Large intestine (tissue), 3 donors: ENCODE measurements at regions not wholly inside any gene's neighbourhood (a gene's known extent, or its start where the extent isn't known, plus 50 kb on each side); places are given as distances from the start of the nearest gene placed in this dataset.
"Not testable (repeated sequence)": the region's sequence is repeated elsewhere in the genome, so short reads cannot be mapped to it uniquely, and the experiment has no call there.

Experiments used
- DNase-seq, 2 donors: peaks; one replicate each; pipeline versions ENCODE4 v3.0.0 to v3.0.0-alpha.2; 2013
- H3K27ac ChIP-seq: one replicate; pipeline ENCODE4 v1.5.1; 2013; ENCODE audit warnings: low read length
- H3K27me3 ChIP-seq: 2 replicates; pipeline ENCODE4 v1.6.1; 2013; ENCODE audit warnings: low read length; ENCODE audit not compliant: control insufficient read depth, insufficient read depth
- H3K36me3 ChIP-seq: 2 replicates; pipeline ENCODE4 v1.6.1; 2013; ENCODE audit warnings: low read length; ENCODE audit not compliant: control insufficient read depth, insufficient read depth
- H3K4me1 ChIP-seq: one replicate; pipeline ENCODE4 v1.6.1; 2013; ENCODE audit warnings: low read length; ENCODE audit not compliant: control insufficient read depth, insufficient read depth
- H3K4me3 ChIP-seq: one replicate; pipeline ENCODE4 v1.5.1; 2013; ENCODE audit warnings: low read length
- H3K9me3 ChIP-seq: one replicate; pipeline ENCODE4 v1.6.1; 2013; ENCODE audit warnings: mild to moderate bottlenecking, low read depth, low read length, moderate library complexity; ENCODE audit not compliant: control insufficient read depth
- WGBS: methylation state at CpG from one replicate; pipeline ENCODE4 v1.1.5; 2013; ENCODE audit warnings: low lambda C conversion rate; ENCODE audit not compliant: insufficient coverage; 5-methylcytosine and 5-hydroxymethylcytosine counted together

DNA sequence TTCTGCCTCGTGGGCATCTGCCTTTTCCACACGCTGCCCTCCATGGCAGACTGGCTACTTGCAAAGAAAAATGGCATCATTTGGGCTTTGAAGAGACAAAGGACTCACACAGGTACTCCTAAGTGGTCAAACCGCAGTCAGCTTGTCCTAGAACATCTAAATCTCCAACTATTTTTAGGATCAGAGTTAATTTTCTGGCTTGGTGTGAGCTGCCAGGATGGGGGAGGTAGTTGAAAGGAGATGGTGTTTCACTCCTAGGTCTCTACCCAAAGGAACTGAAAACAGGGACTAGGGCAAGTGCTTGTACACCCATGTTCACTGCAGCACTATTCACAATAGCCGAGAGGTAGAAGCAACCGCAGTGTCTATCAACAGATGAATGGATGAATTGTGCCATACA lies 107.9 kb upstream of the ATL2 start:
- no peak for DNase-seq
- Histone ChIP-seq H3K4me3 (no peak overlapping the region), H3K27ac (no peak overlapping the region), H3K27me3 (no peaks in the 10 kb centered on the region), H3K9me3 (peaks cover 7% of the 10 kb centered on the region), H3K36me3 (no peaks in the 10 kb centered on the region), H3K4me1 (peaks cover 5% of the 10 kb centered on the region)
- no CpG with 5 or more reads among the region's 5 CpGs for WGBS

DNA sequence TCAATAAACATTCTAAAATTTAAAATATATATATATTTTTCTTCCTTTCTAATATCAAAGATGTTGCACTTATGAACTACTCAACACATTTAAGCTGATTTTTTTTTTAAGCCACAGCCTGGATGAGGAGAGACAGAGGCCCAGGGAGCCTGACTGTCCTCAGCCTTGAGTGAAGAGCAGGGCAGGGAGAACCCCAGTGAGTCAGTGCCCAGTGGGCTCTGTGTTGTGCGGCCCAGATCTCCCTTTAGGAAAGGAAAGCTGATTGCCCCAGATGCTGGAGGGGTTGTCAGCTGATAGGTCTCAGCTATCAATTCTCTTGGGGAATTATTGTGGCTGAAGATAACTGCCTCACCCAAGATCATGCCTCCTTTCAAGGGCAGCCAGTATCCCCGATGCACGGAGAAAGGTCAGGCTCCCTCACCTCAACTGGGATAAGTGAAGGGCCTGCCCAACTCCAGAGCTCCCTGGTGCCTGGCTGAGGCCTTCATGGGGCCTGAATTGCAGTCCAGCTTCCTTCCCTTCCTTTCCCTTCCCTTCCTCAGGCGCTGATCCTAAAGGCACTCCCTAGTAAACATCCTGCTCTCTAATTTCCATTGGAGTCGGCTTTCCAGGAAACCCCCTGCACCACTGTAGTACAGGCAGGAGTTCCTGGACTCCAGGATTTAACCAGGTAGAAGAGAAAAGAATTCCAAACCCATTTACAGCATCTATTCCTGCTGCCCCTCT lies 106.9 kb upstream of the ATL2 start:
- H3K9me3 ChIP-seq: peaks cover 7% of the 10 kb centered on the region
- WGBS: 67% methylated on average over 1 of the region's 5 CpGs
- peaks cover 5% of the 10 kb centered on the region for H3K4me1 ChIP-seq
- DNase-seq: no peak
- H3K27ac ChIP-seq: no peak overlapping the region
- H3K4me3 ChIP-seq: no peak overlapping the region
- no peaks in the 10 kb centered on the region for H3K27me3 ChIP-seq
- H3K36me3 ChIP-seq: no peaks in the 10 kb centered on the region

DNA sequence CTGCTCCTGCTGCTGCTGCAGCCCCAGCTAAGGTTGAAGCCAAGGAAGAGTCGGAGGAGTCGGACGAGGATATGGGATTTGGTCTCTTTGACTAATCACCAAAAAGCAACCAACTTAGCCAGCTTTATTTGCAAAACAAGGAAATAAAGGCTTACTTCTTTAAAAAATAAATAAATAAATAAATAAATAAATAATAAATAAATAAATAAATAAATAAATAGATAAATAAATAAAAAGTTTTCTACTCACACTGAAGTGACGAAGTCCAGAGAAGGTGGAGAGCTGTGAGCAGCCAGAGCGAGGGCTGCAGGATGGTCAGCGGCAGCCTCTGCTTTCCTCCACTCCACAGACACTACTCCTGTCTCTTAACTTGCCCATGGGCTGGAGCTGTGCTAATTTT lies 105.6 kb upstream of the ATL2 start:
- not testable (repeated sequence) for H3K4me3 ChIP-seq, H3K36me3 ChIP-seq, H3K4me1 ChIP-seq, DNase-seq, H3K27ac ChIP-seq, H3K9me3 ChIP-seq, H3K27me3 ChIP-seq
- no CpG with 5 or more reads among the region's 6 CpGs for WGBS

DNA sequence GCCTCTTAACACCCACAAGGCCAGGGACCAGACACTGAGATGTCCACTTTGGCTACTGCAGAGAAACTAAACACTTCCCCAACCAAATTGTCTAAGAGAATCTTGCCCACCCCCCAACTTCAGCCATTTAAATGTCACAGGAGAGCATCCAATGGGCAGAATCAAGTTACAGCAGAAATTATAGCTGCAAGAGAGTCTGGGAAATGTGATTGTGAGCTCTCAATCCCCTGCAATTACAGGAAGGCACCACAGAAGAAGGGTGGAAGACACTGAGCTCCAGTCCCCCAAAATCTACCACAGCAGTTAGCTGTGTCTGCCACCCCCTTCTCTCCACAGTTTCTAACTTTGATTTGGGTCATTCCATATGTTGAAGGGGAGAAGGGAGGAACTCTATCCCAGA lies 103.5 kb upstream of the ATL2 start:
- peaks cover 5% of the 10 kb centered on the region for H3K4me1 ChIP-seq
- no peak overlapping the region for H3K27ac ChIP-seq
- H3K36me3 ChIP-seq: no peaks in the 10 kb centered on the region
- H3K4me3 ChIP-seq: no peak overlapping the region
- DNase-seq: no peak
- H3K9me3 ChIP-seq: peaks cover 7% of the 10 kb centered on the region
- no peaks in the 10 kb centered on the region for H3K27me3 ChIP-seq

DNA sequence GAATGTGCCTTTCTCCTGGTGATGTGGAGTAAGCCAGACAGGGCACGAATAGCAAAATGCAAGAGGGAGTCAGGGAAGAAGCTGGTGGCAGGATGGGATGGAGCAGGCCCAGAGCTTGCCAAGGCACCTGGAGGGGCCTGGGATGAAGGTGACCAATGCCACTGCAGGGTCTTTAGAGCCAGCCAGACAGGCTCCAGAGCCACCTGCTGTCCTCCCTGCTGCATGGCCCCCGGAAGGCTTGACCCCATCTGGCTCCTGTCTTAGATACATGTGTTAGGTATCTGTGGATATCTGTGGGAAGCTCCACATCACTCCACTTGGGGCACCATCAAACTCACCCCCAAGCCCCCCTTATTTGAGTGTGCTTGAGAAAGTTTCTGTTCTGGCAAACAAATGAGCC lies 99.9 kb upstream of the ATL2 start:
- H3K4me1 ChIP-seq: peaks cover 4% of the 10 kb centered on the region
- WGBS: no CpG with 5 or more reads among the region's 2 CpGs
- H3K27ac ChIP-seq: no peak overlapping the region
- no peak overlapping the region for H3K4me3 ChIP-seq
- no peaks in the 10 kb centered on the region for H3K27me3 ChIP-seq
- DNase-seq: no peak
- H3K9me3 ChIP-seq: peaks cover 7% of the 10 kb centered on the region
- H3K36me3 ChIP-seq: no peaks in the 10 kb centered on the region

DNA sequence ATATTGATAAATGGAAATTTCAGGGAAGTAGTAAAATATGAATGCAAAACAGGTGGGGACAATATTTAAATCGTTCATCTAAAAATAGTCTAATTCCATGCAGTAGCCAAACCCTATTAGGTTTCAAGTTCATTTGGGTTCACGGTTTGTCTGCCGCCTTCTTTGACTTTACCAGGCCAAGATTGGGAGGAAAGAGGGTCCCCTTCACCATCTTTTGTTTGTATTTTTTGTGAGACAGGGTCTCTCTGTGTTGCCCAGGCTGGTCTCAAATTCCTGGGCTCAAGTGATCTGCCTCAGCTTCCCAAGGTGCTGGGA lies 98.5 kb upstream of the ATL2 start:
- Histone ChIP-seq H3K27me3 (no peaks in the 10 kb centered on the region), H3K4me3 (no peak overlapping the region), H3K36me3 (no peaks in the 10 kb centered on the region), H3K27ac (no peak overlapping the region), H3K9me3 (peaks cover 2% of the 10 kb centered on the region), H3K4me1 (peaks cover 4% of the 10 kb centered on the region)
- DNase-seq: no peak
- WGBS: no CpG with 5 or more reads among the region's 3 CpGs

DNA sequence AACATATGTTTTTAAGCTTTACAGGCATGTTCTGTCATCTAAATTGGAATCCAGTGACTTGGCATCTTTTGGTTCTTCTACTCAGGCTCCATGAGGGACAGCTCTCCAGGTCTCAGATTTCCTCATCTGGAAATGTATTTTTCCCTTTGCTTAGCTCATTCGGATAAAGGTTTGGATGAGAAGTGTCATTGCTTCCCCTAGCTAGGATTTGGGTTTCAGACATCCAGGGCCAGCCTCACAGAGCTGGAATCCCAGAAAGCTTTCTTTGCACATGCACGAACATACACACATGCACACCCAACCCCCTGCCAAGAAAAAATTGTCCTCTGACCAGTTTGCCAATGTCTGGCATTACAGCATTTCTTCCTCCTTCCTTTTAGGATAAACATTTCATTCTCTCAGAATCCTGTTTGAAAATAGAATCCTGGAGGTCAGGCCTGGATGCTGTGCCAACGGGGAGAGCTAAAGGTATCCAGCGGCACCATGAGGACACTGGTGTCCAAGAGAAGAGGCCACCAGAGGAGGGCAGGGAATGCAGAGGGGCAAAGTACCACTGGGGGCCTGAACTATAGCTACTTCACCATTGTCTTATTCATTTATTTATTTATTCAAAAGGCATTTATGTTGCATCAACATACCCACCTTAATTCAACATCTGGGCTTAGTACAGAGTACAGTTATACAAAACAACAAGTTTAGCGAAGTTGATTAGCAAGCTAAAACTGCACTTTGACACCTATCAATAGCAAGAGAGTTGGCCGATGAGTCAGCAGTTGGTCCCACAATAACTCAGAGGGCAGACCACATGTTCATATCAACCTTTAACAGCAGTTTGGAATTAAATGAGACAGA lies 97.9 kb upstream of the ATL2 start:
- no peaks in the 10 kb centered on the region for H3K9me3 ChIP-seq
- no CpG with 5 or more reads among the region's 6 CpGs for WGBS
- no peak overlapping the region for H3K4me3 ChIP-seq
- peak in 1 of 2 donors; percentile 70 for DNase-seq
- H3K4me1 ChIP-seq: peaks cover 4% of the 10 kb centered on the region
- H3K27ac ChIP-seq: no peak overlapping the region
- no peaks in the 10 kb centered on the region for H3K27me3 ChIP-seq
- no peaks in the 10 kb centered on the region for H3K36me3 ChIP-seq

DNA sequence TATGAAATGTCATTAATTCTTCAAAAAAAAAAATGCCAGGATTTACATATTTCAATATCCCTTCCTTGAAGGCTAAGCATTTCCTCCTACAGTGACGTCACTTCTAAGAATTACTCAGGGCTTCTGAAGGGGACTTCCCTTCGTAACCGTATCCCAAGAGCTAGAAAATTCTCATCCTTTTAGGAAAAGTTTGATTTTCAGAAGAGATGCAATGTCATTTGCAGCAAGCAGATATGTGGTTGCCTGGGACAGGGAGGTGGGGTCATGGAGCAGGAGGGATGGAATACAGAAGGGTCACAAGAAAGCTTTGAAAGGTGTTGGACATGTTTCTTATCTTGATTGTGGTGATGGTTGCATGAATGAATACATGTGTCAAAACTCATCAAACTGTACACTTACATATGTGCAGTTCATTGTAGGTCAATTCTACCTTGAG lies 97.0 kb upstream of the ATL2 start:
- Histone ChIP-seq H3K27me3 (no peaks in the 10 kb centered on the region), H3K9me3 (no peaks in the 10 kb centered on the region), H3K4me1 (peaks cover 4% of the 10 kb centered on the region), H3K36me3 (no peaks in the 10 kb centered on the region), H3K4me3 (no peak overlapping the region), H3K27ac (no peak overlapping the region)
- no peak for DNase-seq
- WGBS: no CpG with 5 or more reads among the region's 3 CpGs

DNA sequence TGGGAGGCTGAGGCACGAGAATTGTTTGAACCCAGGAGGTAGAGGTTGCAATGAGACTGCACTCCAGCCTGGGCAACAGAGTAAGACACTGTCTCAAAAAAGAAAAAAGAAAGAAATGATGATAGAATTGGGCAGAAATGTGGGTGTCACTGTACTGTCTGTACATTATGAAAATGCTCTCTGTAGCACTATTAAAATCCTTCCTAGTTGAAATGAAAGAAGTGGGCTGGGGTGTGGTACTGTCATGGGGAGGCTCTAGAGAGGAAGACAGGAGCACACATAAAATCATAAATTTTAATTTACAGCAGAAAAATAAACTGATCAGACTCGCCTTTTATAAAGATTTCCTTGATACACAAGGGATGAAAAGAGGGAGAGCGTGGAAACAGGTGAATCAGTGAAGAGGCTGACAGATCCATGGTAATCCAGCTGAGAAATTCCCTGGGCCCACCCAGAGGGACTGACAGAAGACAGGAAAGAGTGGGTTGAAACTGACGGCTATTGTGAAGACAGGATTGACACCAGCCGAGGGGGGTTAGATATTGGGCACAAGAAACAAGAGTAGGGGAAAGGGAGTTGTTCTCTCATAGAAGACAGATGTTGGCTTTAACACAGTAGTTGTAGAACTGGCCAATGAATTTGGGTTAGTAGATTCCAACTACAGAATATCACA lies 96.4 kb upstream of the ATL2 start:
- no peak for DNase-seq
- H3K4me3 ChIP-seq: no peak overlapping the region
- H3K9me3 ChIP-seq: no peaks in the 10 kb centered on the region
- H3K36me3 ChIP-seq: no peaks in the 10 kb centered on the region
- H3K27ac ChIP-seq: no peak overlapping the region
- no peaks in the 10 kb centered on the region for H3K27me3 ChIP-seq
- 100% methylated on average over 1 of the region's 5 CpGs for WGBS
- H3K4me1 ChIP-seq: peaks cover 4% of the 10 kb centered on the region

DNA sequence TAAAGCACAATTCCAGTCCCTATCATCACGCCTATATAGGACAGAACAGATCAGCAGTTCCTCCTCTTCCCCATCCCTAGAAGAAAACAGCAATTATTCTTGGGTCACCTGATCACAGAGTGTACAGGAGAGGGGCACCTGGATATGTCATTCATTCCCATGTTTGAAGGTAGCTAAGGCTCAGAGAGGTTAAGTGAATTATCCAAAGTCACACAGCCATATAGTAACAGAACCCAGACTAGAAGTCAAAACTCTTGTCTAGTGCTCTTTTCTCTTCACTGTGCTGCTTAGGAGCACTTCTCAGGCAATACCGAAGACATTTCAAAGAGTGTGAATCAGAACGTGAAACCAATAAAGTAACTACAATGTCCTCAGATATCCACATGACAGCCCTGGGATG lies 93.0 kb upstream of the ATL2 start:
- H3K4me1 ChIP-seq: peaks cover 8% of the 10 kb centered on the region

More for the DNA sequence above, 93.0 kb upstream of the ATL2 start:
- DNase-seq: no peak
- Histone ChIP-seq H3K27ac (no peak overlapping the region), H3K36me3 (no peaks in the 10 kb centered on the region), H3K27me3 (no peaks in the 10 kb centered on the region), H3K9me3 (no peaks in the 10 kb centered on the region), H3K4me3 (no peak overlapping the region)
- WGBS: no CpG with 5 or more reads among the region's 3 CpGs
